ENCODE measurements at regions not wholly inside any gene's neighbourhood (a gene's known extent, or its start where the extent isn't known, plus 50 kb on each side); places are given as distances from the start of the nearest gene placed in this dataset.

- TF ChIP-seq POLR2A (IDR thresholded peaks at IDR 0.05; ENCODE audit: low read length) (no peak), GATA1 (IDR thresholded peaks at IDR 0.05; ENCODE audit: low read depth, low read length) (no peak)
Measured at GRCh38 chr14:101252443-101253214, 308.7 kb upstream of the DIO3 start.
